Epithelial cell of proximal tubule (primary cell): ENCODE measurements at regions not wholly inside any gene's neighbourhood (a gene's known extent, or its start where the extent isn't known, plus 50 kb on each side); places are given as distances from the start of the nearest gene placed in this dataset.

Experiments
- DNase-seq: peaks from one replicate; pipeline ENCODE4 v3.0.0-alpha.2; 2011; ENCODE audit warnings: low read depth
- H3K4me3 ChIP-seq: 2 replicates; pipeline ENCODE4 v1.5.1; 2011; ENCODE audit warnings: low read depth, mild to moderate bottlenecking, low read length
- TF ChIP-seq, protein P1 (sequence below): conservative IDR thresholded peaks from 2 replicates; pipeline ENCODE4 v1.5.1; 2012; ENCODE audit warnings: low read depth, mild to moderate bottlenecking, low read length

DNA sequence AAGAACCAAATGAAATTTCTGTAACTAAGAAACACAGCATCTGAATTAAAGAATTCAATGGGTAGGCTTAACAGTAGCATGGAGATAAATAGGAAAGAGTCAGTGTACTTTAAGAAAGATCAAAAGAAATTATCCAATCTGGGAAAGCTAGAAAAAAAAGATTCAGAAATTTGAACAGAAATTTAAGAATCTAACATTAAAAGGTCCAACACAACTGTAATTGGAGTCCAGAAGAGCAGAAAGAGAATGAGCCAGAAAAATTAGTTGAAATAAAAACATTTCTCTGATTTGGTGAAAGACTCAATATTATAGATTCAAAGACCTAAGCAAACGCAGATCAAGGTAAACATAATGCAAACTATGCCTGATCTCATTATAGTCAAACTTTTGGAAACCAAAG is 187.1 kb downstream of the C3orf38 start:
- no peak overlapping the region for H3K4me3 ChIP-seq
- no peak for DNase-seq
- TF ChIP-seq, protein P1, sequence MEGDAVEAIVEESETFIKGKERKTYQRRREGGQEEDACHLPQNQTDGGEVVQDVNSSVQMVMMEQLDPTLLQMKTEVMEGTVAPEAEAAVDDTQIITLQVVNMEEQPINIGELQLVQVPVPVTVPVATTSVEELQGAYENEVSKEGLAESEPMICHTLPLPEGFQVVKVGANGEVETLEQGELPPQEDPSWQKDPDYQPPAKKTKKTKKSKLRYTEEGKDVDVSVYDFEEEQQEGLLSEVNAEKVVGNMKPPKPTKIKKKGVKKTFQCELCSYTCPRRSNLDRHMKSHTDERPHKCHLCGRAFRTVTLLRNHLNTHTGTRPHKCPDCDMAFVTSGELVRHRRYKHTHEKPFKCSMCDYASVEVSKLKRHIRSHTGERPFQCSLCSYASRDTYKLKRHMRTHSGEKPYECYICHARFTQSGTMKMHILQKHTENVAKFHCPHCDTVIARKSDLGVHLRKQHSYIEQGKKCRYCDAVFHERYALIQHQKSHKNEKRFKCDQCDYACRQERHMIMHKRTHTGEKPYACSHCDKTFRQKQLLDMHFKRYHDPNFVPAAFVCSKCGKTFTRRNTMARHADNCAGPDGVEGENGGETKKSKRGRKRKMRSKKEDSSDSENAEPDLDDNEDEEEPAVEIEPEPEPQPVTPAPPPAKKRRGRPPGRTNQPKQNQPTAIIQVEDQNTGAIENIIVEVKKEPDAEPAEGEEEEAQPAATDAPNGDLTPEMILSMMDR, result no peak

DNA sequence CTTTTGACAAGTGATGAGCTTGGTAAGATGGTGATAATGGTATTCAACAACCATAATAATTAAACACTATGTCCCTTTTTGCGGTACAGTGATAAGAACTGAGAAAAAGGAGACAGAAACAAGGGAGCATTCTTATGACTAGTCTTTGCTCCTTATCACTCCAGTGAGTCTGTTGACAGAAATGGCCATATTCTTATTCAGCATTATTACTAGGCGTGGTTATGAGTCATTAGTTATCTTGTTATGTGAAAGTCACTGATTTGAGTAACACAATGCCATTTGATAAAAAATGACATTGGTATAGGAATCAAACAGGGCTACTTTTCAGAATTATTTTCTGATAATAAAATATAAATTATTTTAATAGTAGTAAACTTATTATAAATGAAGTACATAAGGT is 193.5 kb downstream of the C3orf38 start:
- no peak for DNase-seq
- H3K4me3 ChIP-seq, result no peak overlapping the region
- TF ChIP-seq, protein P1, result no peak

DNA sequence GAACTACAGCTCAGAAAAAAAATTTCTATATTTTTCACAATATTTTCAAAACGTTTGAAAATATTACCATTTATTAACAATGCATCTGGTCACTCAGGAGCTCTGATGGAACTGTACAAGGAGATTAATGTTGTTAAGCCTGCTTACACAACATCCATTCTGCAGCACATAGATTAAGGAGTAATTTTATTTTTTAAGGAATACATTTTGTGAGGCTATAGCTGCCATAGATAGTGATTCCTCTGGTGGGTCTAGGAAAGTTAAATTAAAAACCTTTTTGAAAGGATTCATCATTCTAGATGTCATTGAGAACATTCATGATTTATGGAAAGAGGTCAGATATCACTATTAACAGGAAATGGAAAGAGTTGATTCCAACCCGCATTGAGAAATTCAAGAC is 196.9 kb downstream of the C3orf38 start:
- DNase-seq, result no peak
- H3K4me3 ChIP-seq, result no peak overlapping the region
- TF ChIP-seq, protein P1, result no peak

DNA sequence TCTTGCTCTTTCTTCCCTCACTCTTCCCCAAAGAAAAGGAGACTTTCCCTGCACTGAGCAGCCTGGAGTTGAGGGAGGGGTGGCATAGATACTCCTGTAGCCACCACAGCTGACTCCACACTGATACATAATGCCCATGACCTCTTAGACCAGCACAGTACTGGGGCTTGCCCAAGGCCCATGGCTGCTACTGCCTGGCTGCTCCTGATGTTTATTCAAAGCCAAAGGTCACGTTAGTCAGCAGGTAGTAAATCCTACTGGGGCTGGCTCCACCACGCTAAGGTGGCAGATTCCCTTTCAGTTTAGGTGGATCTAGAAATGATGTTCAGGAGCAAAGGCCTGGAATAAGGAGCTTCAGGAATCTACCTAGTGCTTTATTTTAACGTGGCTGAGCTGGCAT is 212.7 kb downstream of the C3orf38 start:
- H3K4me3 ChIP-seq, result no peak overlapping the region
- no peak for DNase-seq
- TF ChIP-seq, protein P1, result no peak

DNA sequence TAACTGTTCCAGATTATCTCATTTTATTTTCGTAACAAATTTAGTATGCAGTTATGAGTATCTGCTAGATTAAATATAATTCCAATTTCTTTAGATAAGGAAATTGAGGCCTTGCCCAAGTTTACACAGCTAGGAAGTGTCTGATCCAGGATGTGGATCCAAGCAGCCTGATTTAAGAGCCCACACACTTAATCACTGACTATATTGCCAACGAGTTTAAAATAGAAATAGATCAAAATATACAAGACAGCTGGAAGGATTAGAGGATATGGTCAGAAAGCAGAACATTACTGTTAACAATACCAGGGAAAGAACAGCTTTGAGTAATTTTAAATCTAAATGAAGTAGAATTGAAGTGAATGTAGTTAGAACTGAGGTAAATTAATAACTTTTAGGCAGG is 215.2 kb downstream of the C3orf38 start:
- TF ChIP-seq, protein P1, result no peak
- H3K4me3 ChIP-seq, result no peak overlapping the region
- no peak for DNase-seq

DNA sequence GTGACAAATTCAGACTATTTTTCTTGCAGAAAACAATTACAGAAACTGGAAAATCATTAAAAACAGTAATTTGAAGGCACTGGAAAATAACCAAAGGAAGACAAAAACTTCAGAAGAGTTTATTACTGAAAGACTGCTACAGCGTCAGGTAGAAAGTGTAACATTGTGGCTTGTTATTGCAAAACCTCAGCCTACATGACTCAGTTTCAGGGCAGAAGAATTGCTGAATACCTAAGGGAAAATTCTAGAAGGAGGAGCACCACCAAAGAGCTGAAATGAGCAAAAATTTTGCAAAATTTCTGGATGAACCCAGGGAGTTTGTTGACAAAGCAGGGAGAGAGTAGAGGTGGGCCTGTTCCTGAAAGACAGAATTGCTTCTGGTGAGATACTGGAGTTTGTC is 219.6 kb downstream of the C3orf38 start:
- TF ChIP-seq, protein P1, result no peak
- H3K4me3 ChIP-seq, result no peak overlapping the region
- no peak for DNase-seq

DNA sequence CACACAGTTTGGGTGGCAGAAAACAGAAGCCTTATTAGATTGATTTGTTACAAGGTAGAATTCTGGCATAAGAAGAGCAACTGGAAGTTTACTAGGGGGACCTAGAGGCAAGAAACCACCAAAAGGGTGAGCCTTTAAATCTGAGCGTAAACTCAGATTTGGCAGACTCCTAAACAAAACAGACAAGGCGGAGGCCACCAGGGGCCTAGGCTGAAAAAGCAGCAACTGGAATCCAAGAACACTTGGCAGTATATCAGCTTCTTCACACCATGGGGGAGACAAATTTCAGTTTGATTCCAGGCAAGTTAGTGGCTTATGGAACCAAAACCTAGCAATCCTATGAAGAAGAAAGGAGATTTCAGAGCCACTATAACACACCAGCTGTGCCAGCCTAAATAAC is 220.0 kb downstream of the C3orf38 start:
- no peak overlapping the region for H3K4me3 ChIP-seq
- no peak for DNase-seq
- TF ChIP-seq, protein P1, result no peak
